Testis (tissue), 2 donors: ENCODE measurements at regions not wholly inside any gene's neighbourhood (a gene's known extent, or its start where the extent isn't known, plus 50 kb on each side); places are given as distances from the start of the nearest gene placed in this dataset.

ENCODE experiments used
- POLR2A ChIP-seq: fragments of 450-650 bp; IDR thresholded peaks from one replicate; pipeline ENCODE4 v1.6.1; 2017; ENCODE audit warnings: antibody characterized with exemption, mild to moderate bottlenecking, moderate library complexity
- TF ChIP-seq, protein P1 (sequence below), 3 experiments: fragments of 450-650 bp in 2 of 3; fragments of 200-600 bp in 1 of 3; sonication (generic) in 1 of 3; IDR thresholded peaks; one replicate each; pipeline ENCODE4 v1.5.1; 2016 to 2019; ENCODE audit warnings: antibody characterized with exemption in 3 of 3, mild to moderate bottlenecking in 2 of 3, moderate library complexity in 1 of 3

DNA sequence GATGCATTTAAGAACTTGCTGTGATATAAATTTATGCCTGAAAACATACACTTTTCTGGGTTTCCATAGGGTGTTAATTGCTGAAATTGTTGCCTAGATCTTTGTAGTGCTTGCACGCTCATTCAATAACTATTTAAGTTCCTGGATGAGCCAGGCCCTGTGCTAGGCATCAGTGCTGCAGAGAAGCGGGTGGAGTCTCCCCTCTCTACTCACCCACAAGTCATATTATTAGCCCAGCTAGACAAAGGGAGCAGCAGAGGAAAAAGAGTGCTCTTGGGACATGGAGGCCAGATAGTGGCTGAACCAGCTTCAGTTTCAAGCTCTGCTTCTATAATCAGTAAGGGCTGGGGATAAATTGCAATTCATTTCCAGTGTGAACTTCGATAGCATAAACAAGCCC, 329.1 kb downstream of the TFAP2B start:
- TF ChIP-seq, protein P1, sequence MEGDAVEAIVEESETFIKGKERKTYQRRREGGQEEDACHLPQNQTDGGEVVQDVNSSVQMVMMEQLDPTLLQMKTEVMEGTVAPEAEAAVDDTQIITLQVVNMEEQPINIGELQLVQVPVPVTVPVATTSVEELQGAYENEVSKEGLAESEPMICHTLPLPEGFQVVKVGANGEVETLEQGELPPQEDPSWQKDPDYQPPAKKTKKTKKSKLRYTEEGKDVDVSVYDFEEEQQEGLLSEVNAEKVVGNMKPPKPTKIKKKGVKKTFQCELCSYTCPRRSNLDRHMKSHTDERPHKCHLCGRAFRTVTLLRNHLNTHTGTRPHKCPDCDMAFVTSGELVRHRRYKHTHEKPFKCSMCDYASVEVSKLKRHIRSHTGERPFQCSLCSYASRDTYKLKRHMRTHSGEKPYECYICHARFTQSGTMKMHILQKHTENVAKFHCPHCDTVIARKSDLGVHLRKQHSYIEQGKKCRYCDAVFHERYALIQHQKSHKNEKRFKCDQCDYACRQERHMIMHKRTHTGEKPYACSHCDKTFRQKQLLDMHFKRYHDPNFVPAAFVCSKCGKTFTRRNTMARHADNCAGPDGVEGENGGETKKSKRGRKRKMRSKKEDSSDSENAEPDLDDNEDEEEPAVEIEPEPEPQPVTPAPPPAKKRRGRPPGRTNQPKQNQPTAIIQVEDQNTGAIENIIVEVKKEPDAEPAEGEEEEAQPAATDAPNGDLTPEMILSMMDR (IDR thresholded peaks at IDR 0.05), result no peak
- no peak for TF ChIP-seq POLR2A
